ENCODE measurements at regions not wholly inside any gene's neighbourhood (a gene's known extent, or its start where the extent isn't known, plus 50 kb on each side); places are given as distances from the start of the nearest gene placed in this dataset.
"Not testable (repeated sequence)": the region's sequence is repeated elsewhere in the genome, so short reads cannot be mapped to it uniquely, and the experiment has no call there.

- Histone ChIP-seq H3K27me3 (ENCODE audit: control insufficient read depth, insufficient read depth, low read length) (peaks cover 10% of the 10 kb centered on the region), H3K36me3 (ENCODE audit: insufficient read depth, low read length) (no peaks in the 10 kb centered on the region), H3K4me3 (ENCODE audit: low read length) (no peak overlapping the region), H3K4me2 (ENCODE audit: low read length) (no peak overlapping the region), H3K9me3 (replicated peaks; ENCODE audit: low read length) (no peaks in the 10 kb centered on the region), H3K9ac (ENCODE audit: low read depth, low read length) (no peak overlapping the region), H3K4me1 (ENCODE audit: control insufficient read depth, insufficient read depth, low read length) (no peaks in the 10 kb centered on the region)
Observed at GRCh38 chr3:72625602-72626337, 222.5 kb downstream of the SHQ1 start.

- H3K4me1 ChIP-seq (ENCODE audit: control insufficient read depth, insufficient read depth, low read length) = no peaks in the 10 kb centered on the region
- H3K36me3 ChIP-seq (ENCODE audit: insufficient read depth, low read length) = no peaks in the 10 kb centered on the region
- H3K4me3 ChIP-seq (ENCODE audit: low read length) = no peak overlapping the region
- no peak overlapping the region for H3K9ac ChIP-seq (ENCODE audit: low read depth, low read length)
- H3K4me2 ChIP-seq (ENCODE audit: low read length) = no peak overlapping the region
- peaks cover 5% of the 10 kb centered on the region for H3K27me3 ChIP-seq (ENCODE audit: control insufficient read depth, insufficient read depth, low read length)
- no peaks in the 10 kb centered on the region for H3K9me3 ChIP-seq (replicated peaks; ENCODE audit: low read length)
Observed at GRCh38 chr3:72624656-72625055, 223.6 kb downstream of the SHQ1 start.

GRCh38 chr3:72618739-72619138 is 229.5 kb downstream of the SHQ1 start:
- H3K9me3 ChIP-seq (replicated peaks; ENCODE audit: low read length) = no peaks in the 10 kb centered on the region
- no peak overlapping the region for H3K4me3 ChIP-seq (ENCODE audit: low read length)
- H3K36me3 ChIP-seq (ENCODE audit: insufficient read depth, low read length) = no peaks in the 10 kb centered on the region
- H3K9ac ChIP-seq (ENCODE audit: low read depth, low read length) = no peak overlapping the region
- no peaks in the 10 kb centered on the region for H3K4me1 ChIP-seq (ENCODE audit: control insufficient read depth, insufficient read depth, low read length)
- no peak overlapping the region for H3K4me2 ChIP-seq (ENCODE audit: low read length)
- peaks cover 13% of the 10 kb centered on the region for H3K27me3 ChIP-seq (ENCODE audit: control insufficient read depth, insufficient read depth, low read length)

- H3K9me3 ChIP-seq (replicated peaks; ENCODE audit: low read length) = no peaks in the 10 kb centered on the region
- H3K4me2 ChIP-seq (ENCODE audit: low read length) = no peak overlapping the region
- H3K4me1 ChIP-seq (ENCODE audit: control insufficient read depth, insufficient read depth, low read length) = no peaks in the 10 kb centered on the region
- no peaks in the 10 kb centered on the region for H3K36me3 ChIP-seq (ENCODE audit: insufficient read depth, low read length)
- peaks cover 8% of the 10 kb centered on the region for H3K27me3 ChIP-seq (ENCODE audit: control insufficient read depth, insufficient read depth, low read length)
- no peak overlapping the region for H3K4me3 ChIP-seq (ENCODE audit: low read length)
- no peak overlapping the region for H3K9ac ChIP-seq (ENCODE audit: low read depth, low read length)
Observed at GRCh38 chr3:72617424-72618024, 230.7 kb downstream of the SHQ1 start.

GRCh38 chr3:72615776-72616175 is 232.5 kb downstream of the SHQ1 start:
- Histone ChIP-seq H3K9ac (ENCODE audit: low read depth, low read length) (no peak overlapping the region), H3K27me3 (ENCODE audit: control insufficient read depth, insufficient read depth, low read length) (peaks cover 11% of the 10 kb centered on the region), H3K4me2 (ENCODE audit: low read length) (no peak overlapping the region)

GRCh38 chr3:72615182-72615581 is 233.1 kb downstream of the SHQ1 start:
- Histone ChIP-seq H3K4me1 (ENCODE audit: control insufficient read depth, insufficient read depth, low read length) (no peaks in the 10 kb centered on the region), H3K4me2 (ENCODE audit: low read length) (no peak overlapping the region), H3K36me3 (ENCODE audit: insufficient read depth, low read length) (no peaks in the 10 kb centered on the region), H3K27me3 (ENCODE audit: control insufficient read depth, insufficient read depth, low read length) (peaks cover 11% of the 10 kb centered on the region), H3K9ac (ENCODE audit: low read depth, low read length) (no peak overlapping the region), H3K4me3 (ENCODE audit: low read length) (no peak overlapping the region), H3K9me3 (replicated peaks; ENCODE audit: low read length) (no peaks in the 10 kb centered on the region)

More at GRCh38 chr3:72615776-72616175, 232.5 kb downstream of the SHQ1 start:
- Histone ChIP-seq H3K4me1 (ENCODE audit: control insufficient read depth, insufficient read depth, low read length) (no peaks in the 10 kb centered on the region), H3K9me3 (replicated peaks; ENCODE audit: low read length) (no peaks in the 10 kb centered on the region), H3K36me3 (ENCODE audit: insufficient read depth, low read length) (no peaks in the 10 kb centered on the region), H3K4me3 (ENCODE audit: low read length) (no peak overlapping the region)

GRCh38 chr3:72614394-72615074 is 233.7 kb downstream of the SHQ1 start:
- Histone ChIP-seq H3K27me3 (ENCODE audit: control insufficient read depth, insufficient read depth, low read length) (peaks cover 11% of the 10 kb centered on the region), H3K9me3 (replicated peaks; ENCODE audit: low read length) (no peaks in the 10 kb centered on the region), H3K4me3 (ENCODE audit: low read length) (no peak overlapping the region), H3K4me1 (ENCODE audit: control insufficient read depth, insufficient read depth, low read length) (no peaks in the 10 kb centered on the region), H3K9ac (ENCODE audit: low read depth, low read length) (no peak overlapping the region), H3K36me3 (ENCODE audit: insufficient read depth, low read length) (no peaks in the 10 kb centered on the region), H3K4me2 (ENCODE audit: low read length) (no peak overlapping the region)

- Histone ChIP-seq H3K36me3 (ENCODE audit: insufficient read depth, low read length) (no peaks in the 10 kb centered on the region), H3K9ac (ENCODE audit: low read depth, low read length) (no peak overlapping the region), H3K4me3 (ENCODE audit: low read length) (no peak overlapping the region), H3K9me3 (replicated peaks; ENCODE audit: low read length) (no peaks in the 10 kb centered on the region), H3K27me3 (ENCODE audit: control insufficient read depth, insufficient read depth, low read length) (peaks cover 11% of the 10 kb centered on the region), H3K4me1 (ENCODE audit: control insufficient read depth, insufficient read depth, low read length) (no peaks in the 10 kb centered on the region), H3K4me2 (ENCODE audit: low read length) (no peak overlapping the region)
Observed at GRCh38 chr3:72613871-72614270, 234.4 kb downstream of the SHQ1 start.

- not testable (repeated sequence) for H3K9me3 ChIP-seq (replicated peaks; ENCODE audit: low read length); H3K36me3 ChIP-seq (ENCODE audit: insufficient read depth, low read length); H3K4me3 ChIP-seq (ENCODE audit: low read length); H3K9ac ChIP-seq (ENCODE audit: low read depth, low read length); H3K4me1 ChIP-seq (ENCODE audit: control insufficient read depth, insufficient read depth, low read length); H3K4me2 ChIP-seq (ENCODE audit: low read length)
- peaks cover 24% of the 10 kb centered on the region for H3K27me3 ChIP-seq (ENCODE audit: control insufficient read depth, insufficient read depth, low read length)
Observed at GRCh38 chr3:72609114-72609513, 239.1 kb downstream of the SHQ1 start.

GRCh38 chr3:72606005-72606800 is 242.0 kb downstream of the SHQ1 start:
- H3K4me2 ChIP-seq (ENCODE audit: low read length) = no peak overlapping the region
- no peaks in the 10 kb centered on the region for H3K4me1 ChIP-seq (ENCODE audit: control insufficient read depth, insufficient read depth, low read length)
- no peaks in the 10 kb centered on the region for H3K36me3 ChIP-seq (ENCODE audit: insufficient read depth, low read length)
- peaks cover 41% of the 10 kb centered on the region for H3K27me3 ChIP-seq (ENCODE audit: control insufficient read depth, insufficient read depth, low read length)
- no peaks in the 10 kb centered on the region for H3K9me3 ChIP-seq (replicated peaks; ENCODE audit: low read length)
- no peak overlapping the region for H3K4me3 ChIP-seq (ENCODE audit: low read length)
- no peak overlapping the region for H3K9ac ChIP-seq (ENCODE audit: low read depth, low read length)

GRCh38 chr3:72604328-72604727 is 243.9 kb downstream of the SHQ1 start:
- Histone ChIP-seq H3K4me2 (ENCODE audit: low read length) (no peak overlapping the region), H3K4me1 (ENCODE audit: control insufficient read depth, insufficient read depth, low read length) (no peaks in the 10 kb centered on the region), H3K36me3 (ENCODE audit: insufficient read depth, low read length) (no peaks in the 10 kb centered on the region), H3K9me3 (replicated peaks; ENCODE audit: low read length) (no peaks in the 10 kb centered on the region), H3K27me3 (ENCODE audit: control insufficient read depth, insufficient read depth, low read length) (peaks cover 54% of the 10 kb centered on the region), H3K4me3 (ENCODE audit: low read length) (no peak overlapping the region), H3K9ac (ENCODE audit: low read depth, low read length) (no peak overlapping the region)
